ENCODE measurements at regions not wholly inside any gene's neighbourhood (a gene's known extent, or its start where the extent isn't known, plus 50 kb on each side); places are given as distances from the start of the nearest gene placed in this dataset.

DNA sequence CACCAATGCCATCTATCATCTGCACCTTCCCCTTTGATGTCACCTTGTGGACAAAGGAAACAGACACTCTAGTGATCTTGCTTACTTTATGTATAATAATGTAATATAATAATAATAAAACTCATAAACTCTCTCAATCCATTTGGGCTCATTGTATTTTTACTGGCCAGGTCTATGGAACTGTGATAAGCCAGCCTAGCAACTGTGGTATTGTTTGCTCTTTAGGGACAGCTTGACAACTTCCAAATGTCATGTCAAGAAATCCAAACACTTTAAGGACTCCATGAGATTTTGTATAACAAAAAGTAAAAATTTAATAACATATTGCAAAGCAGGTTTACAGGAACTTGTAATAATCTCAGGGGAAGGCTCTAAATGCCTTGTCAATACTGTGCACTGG lies 1163.4 kb upstream of the TMPRSS15 start:
- Histone ChIP-seq H3K27me3 (no peaks in the 10 kb centered on the region), H3K4me1 (no peaks in the 10 kb centered on the region), H3K9me3 (no peaks in the 10 kb centered on the region), H3K4me3 (no peak overlapping the region), H3K36me3 (no peaks in the 10 kb centered on the region), H3K27ac (no peak overlapping the region)
- ATAC-seq (no peak), DNase-seq (no peak)
- intact Hi-C loops (cut with DNase I) = no loop called here
- TF ChIP-seq, protein P1, sequence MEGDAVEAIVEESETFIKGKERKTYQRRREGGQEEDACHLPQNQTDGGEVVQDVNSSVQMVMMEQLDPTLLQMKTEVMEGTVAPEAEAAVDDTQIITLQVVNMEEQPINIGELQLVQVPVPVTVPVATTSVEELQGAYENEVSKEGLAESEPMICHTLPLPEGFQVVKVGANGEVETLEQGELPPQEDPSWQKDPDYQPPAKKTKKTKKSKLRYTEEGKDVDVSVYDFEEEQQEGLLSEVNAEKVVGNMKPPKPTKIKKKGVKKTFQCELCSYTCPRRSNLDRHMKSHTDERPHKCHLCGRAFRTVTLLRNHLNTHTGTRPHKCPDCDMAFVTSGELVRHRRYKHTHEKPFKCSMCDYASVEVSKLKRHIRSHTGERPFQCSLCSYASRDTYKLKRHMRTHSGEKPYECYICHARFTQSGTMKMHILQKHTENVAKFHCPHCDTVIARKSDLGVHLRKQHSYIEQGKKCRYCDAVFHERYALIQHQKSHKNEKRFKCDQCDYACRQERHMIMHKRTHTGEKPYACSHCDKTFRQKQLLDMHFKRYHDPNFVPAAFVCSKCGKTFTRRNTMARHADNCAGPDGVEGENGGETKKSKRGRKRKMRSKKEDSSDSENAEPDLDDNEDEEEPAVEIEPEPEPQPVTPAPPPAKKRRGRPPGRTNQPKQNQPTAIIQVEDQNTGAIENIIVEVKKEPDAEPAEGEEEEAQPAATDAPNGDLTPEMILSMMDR (IDR thresholded peaks at IDR 0.05) = no peak

DNA sequence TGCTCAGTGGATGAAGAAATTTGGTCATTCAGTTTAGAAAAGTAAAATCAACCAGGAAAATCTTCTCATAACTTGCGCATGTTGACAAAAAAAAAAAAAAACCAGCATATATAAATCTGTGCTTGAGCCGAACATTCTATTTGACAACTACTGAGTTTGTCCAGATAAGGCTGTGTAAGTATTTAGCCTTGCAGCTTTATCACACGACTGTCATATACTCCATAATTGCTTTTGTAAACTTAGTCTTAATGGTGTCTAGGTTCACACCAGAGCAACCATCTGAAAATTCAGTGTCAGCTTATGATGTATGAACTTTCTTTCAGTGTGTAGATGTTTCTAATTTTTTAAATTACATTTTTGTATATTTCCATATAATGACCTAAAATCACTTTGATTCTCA lies 1173.8 kb upstream of the TMPRSS15 start:
- Histone ChIP-seq H3K4me3 (no peak overlapping the region), H3K9me3 (no peaks in the 10 kb centered on the region), H3K4me1 (no peaks in the 10 kb centered on the region), H3K27ac (no peak overlapping the region), H3K27me3 (no peaks in the 10 kb centered on the region), H3K36me3 (no peaks in the 10 kb centered on the region)
- ATAC-seq = no peak
- no peak for DNase-seq
- TF ChIP-seq, protein P1 (IDR thresholded peaks at IDR 0.05) = no peak
- intact Hi-C loops (cut with DNase I) = no loop called here

GRCh38 chr21:19590044-19590443 lies 1186.5 kb upstream of the TMPRSS15 start:
- Histone ChIP-seq H3K4me1 (no peaks in the 10 kb centered on the region), H3K36me3 (no peaks in the 10 kb centered on the region), H3K27ac (no peak overlapping the region), H3K27me3 (no peaks in the 10 kb centered on the region), H3K4me3 (no peak overlapping the region), H3K9me3 (no peaks in the 10 kb centered on the region)
- TF ChIP-seq, protein P1 (IDR thresholded peaks at IDR 0.05) = no peak
- no peak for DNase-seq
- ATAC-seq = no peak
- intact Hi-C loops (cut with DNase I) = no loop called here

DNA sequence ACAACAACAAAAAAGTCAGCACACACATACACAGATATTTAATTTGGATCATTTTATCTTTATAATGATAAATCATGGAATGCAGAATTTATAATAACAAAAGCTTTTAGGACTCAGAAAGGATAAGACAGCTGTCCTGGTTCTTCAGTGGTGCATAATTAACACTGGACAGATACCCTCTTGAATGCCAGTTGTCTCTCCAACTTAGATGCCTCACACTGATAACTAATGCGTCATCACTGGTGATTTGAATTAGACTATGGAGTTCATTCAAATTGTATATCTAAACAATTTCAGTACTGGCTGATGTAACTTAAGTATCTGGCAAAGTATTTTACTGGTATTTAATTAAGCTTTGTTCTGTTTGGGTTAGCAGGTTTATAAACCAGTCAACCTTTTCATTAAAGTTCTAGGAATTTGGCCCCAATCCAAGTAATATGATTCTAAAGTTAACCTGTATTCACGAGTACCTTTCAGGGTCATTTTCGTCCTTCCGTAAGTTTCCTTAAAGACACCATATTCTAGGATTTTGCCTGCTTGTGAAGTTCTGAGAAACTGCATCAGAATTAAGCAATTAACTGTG lies 1199.5 kb upstream of the TMPRSS15 start:
- TF ChIP-seq, protein P1 (IDR thresholded peaks at IDR 0.05) = no peak
- H3K27me3 ChIP-seq = no peaks in the 10 kb centered on the region
- H3K27ac ChIP-seq = no peak overlapping the region
- no peaks in the 10 kb centered on the region for H3K36me3 ChIP-seq
- H3K9me3 ChIP-seq = no peaks in the 10 kb centered on the region
- DNase-seq (no peak), ATAC-seq (no peak)
- no peaks in the 10 kb centered on the region for H3K4me1 ChIP-seq
- H3K4me3 ChIP-seq = no peak overlapping the region
- intact Hi-C loops (cut with DNase I) = no loop called here

DNA sequence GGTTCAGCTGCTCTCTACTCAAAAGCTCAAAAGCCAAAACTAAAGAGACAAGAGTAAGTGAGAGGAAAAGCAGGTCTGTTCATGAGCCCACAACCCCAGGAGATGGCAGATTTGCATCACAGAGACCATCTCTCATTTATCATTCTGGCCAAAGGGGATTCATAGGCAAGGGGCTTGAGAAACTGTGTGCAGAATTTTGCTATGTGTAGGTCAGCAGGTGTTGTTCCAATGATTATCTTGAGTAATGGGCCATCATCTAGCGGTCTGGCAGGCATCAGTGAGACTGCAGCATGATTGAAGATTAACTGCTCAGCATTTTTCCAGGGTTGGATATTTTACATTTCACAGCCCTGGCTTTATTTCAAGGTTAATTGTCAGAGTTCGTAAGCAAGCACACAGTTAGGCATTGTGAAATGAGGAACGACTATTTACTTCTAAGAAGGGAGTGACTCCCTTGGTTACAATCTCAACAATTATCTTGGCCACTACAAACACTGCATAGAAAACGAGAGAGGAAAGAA lies 1204.6 kb upstream of the TMPRSS15 start:
- no peak overlapping the region for H3K4me3 ChIP-seq
- intact Hi-C loops (cut with DNase I) = no loop called here
- no peaks in the 10 kb centered on the region for H3K4me1 ChIP-seq
- no peak overlapping the region for H3K27ac ChIP-seq
- ATAC-seq (no peak), DNase-seq (no peak)
- TF ChIP-seq, protein P1 (IDR thresholded peaks at IDR 0.05) = no peak
- no peaks in the 10 kb centered on the region for H3K36me3 ChIP-seq
- no peaks in the 10 kb centered on the region for H3K9me3 ChIP-seq
- H3K27me3 ChIP-seq = no peaks in the 10 kb centered on the region

DNA sequence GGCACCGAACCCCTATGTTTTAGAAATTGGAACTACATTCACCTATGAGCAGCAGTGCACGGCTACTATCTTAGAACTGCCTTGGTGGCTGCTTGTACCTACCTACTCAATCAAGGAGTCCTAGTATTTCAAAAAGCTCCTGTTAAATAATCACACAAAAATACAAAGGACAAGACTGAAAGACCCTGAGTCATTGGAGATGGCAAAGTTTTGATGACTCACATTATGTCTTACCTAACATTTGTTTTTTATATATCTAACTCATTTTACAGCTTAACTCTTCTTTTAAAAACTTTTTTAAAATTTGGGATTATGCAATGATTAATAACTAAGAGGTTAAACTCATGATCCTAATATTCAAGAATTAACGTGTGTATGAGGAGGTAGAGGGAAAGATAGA lies 1206.0 kb upstream of the TMPRSS15 start:
- H3K4me3 ChIP-seq = no peak overlapping the region
- no peaks in the 10 kb centered on the region for H3K4me1 ChIP-seq
- intact Hi-C loops (cut with DNase I) = no loop called here
- H3K27ac ChIP-seq = no peak overlapping the region
- TF ChIP-seq, protein P1 (IDR thresholded peaks at IDR 0.05) = no peak
- no peaks in the 10 kb centered on the region for H3K9me3 ChIP-seq
- no peaks in the 10 kb centered on the region for H3K27me3 ChIP-seq
- no peaks in the 10 kb centered on the region for H3K36me3 ChIP-seq
- ATAC-seq (no peak), DNase-seq (no peak)
